HCT116 (cell line): ENCODE measurements at regions not wholly inside any gene's neighbourhood (a gene's known extent, or its start where the extent isn't known, plus 50 kb on each side); places are given as distances from the start of the nearest gene placed in this dataset.

Experiments
- CTCF ChIP-seq, 3 experiments: fragments of 200-600 bp in 1 of 3; sonication (generic) in 1 of 3; IDR thresholded peaks in 2 of 3; conservative IDR thresholded peaks in 1 of 3; 2 replicates each; pipeline ENCODE4 v1.5.1; 2012 to 2017; ENCODE audit warnings: low read depth in 2 of 3, low read length in 2 of 3, antibody characterized with exemption in 1 of 3, borderline replicate concordance in 1 of 3, control low read depth in 1 of 3, mild to moderate bottlenecking in 1 of 3, mixed read lengths in 1 of 3, mixed run types in 1 of 3, moderate library complexity in 1 of 3; ENCODE audit not compliant: insufficient read depth in 1 of 3
- EZH2 ChIP-seq: fragments of 200-600 bp; sonication (generic); IDR thresholded peaks from 2 replicates; pipeline ENCODE4 v1.6.1; 2017; ENCODE audit warnings: antibody characterized with exemption, mixed run types
- POLR2AphosphoS5 ChIP-seq: IDR thresholded peaks from 2 replicates; pipeline ENCODE4 v1.6.1; 2011; ENCODE audit warnings: mild to moderate bottlenecking, low read depth, low read length, moderate library complexity
- REST ChIP-seq: IDR thresholded peaks from 2 replicates; pipeline ENCODE4 v1.6.1; 2012; ENCODE audit warnings: low read depth

DNA sequence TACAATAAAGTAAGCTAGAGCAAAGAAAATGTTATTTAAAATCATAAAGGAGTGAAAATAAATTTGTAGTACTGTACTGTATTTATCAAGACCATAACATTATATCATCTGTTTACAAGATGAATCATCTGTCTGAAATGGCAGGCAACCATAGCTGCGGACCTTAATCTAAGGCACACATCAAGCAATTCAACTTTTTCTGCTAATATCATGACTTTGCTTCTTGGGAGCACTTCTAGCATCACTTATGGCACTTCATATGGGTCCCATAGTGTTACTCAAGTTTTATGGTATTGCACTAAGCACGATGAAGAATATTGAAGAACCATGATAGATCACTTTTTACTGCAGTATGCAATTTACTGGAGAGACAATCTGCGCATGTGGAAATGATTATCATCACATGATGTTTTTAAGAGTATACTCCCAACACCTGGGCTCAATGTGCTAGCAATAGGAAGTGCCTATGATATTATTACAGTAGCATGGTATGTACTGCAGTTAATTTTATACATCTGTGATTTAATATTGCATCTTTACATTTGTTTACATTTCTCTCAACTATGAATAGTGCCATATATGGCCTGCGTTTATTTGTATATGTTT, 137.7 kb upstream of the NECTIN3 start:
- TF ChIP-seq POLR2AphosphoS5 (no peak), REST (no peak), CTCF (IDR thresholded peaks at IDR 0.05 in 2 of 3, conservative IDR thresholded peaks at IDR 0.05 in 1 of 3; ENCODE audit: borderline replicate concordance in 1 of 3, insufficient read depth in 1 of 3, low read depth in 2 of 3, low read length in 2 of 3) (no peak), EZH2 (no peak)
